Bronchial epithelial cell (primary cell): ENCODE measurements at regions not wholly inside any gene's neighbourhood (a gene's known extent, or its start where the extent isn't known, plus 50 kb on each side); places are given as distances from the start of the nearest gene placed in this dataset.
A peak's percentile ranks its signal among the peaks of the same experiment; 100 is the strongest.
"Not testable (repeated sequence)": the region's sequence is repeated elsewhere in the genome, so short reads cannot be mapped to it uniquely, and the experiment has no call there.

Experiments used
- DNase-seq: peaks from one replicate; pipeline ENCODE4 v3.0.0-alpha.2; 2010; ENCODE audit warnings: low read depth
- FAIRE-seq: peaks from 2 replicates; lab custom pipeline; 2011; peaks lifted over from hg19 to GRCh38; lab: Jason Lieb, UNC
- H3K27me3 ChIP-seq: 2 replicates; pipeline ENCODE4 v1.5.1; 2011; ENCODE audit warnings: low read length; ENCODE audit not compliant: control insufficient read depth, insufficient read depth
- H3K36me3 ChIP-seq: 2 replicates; pipeline ENCODE4 v1.5.1; 2011; ENCODE audit warnings: low read length; ENCODE audit not compliant: control insufficient read depth, insufficient read depth
- H3K4me3 ChIP-seq: 2 replicates; pipeline ENCODE4 v1.5.1; 2011; ENCODE audit warnings: mild to moderate bottlenecking, low read depth, low read length, control low read depth
- CTCF ChIP-seq: IDR thresholded peaks from 2 replicates; pipeline ENCODE4 v1.5.1; 2011; ENCODE audit warnings: mild to moderate bottlenecking, moderate library complexity, low read length, control low read depth, inconsistent platforms; ENCODE audit not compliant: insufficient read depth, severe bottlenecking

GRCh38 chr5:77867194-77867691, 91.1 kb upstream of the TBCA start:
- no peak for FAIRE-seq

GRCh38 chr5:77866198-77866597, 90.1 kb upstream of the TBCA start:
- FAIRE-seq = no peak
- Histone ChIP-seq H3K36me3 (no peaks in the 10 kb centered on the region), H3K27me3 (peaks cover 2% of the 10 kb centered on the region), H3K4me3 (no peak overlapping the region)
- TF ChIP-seq CTCF = no peak
- DNase-seq = no peak

More at GRCh38 chr5:77867194-77867691, 91.1 kb upstream of the TBCA start:
- Histone ChIP-seq H3K27me3 (peaks cover 2% of the 10 kb centered on the region), H3K36me3 (no peaks in the 10 kb centered on the region), H3K4me3 (no peak overlapping the region)
- DNase-seq = peak; percentile 20
- no peak for TF ChIP-seq CTCF

GRCh38 chr5:77864997-77865396, 88.9 kb upstream of the TBCA start:
- FAIRE-seq = no peak

GRCh38 chr5:77863181-77863580, 87.0 kb upstream of the TBCA start:
- TF ChIP-seq CTCF = no peak
- Histone ChIP-seq H3K4me3 (no peak overlapping the region), H3K27me3 (peaks cover 2% of the 10 kb centered on the region), H3K36me3 (no peaks in the 10 kb centered on the region)
- no peak for FAIRE-seq
- no peak for DNase-seq

More at GRCh38 chr5:77864997-77865396, 88.9 kb upstream of the TBCA start:
- Histone ChIP-seq H3K36me3 (no peaks in the 10 kb centered on the region), H3K4me3 (no peak overlapping the region), H3K27me3 (peaks cover 2% of the 10 kb centered on the region)
- DNase-seq = no peak
- TF ChIP-seq CTCF = no peak

GRCh38 chr5:77861576-77861975, 85.4 kb upstream of the TBCA start:
- FAIRE-seq (no peak), DNase-seq (no peak)
- Histone ChIP-seq H3K36me3 (no peaks in the 10 kb centered on the region), H3K27me3 (peaks cover 2% of the 10 kb centered on the region), H3K4me3 (no peak overlapping the region)
- TF ChIP-seq CTCF = no peak

- H3K36me3 ChIP-seq = no peaks in the 10 kb centered on the region
These were observed 83.2 kb upstream of the TBCA start for GRCh38 chr5:77859306-77859705.

GRCh38 chr5:77858678-77859077, 82.5 kb upstream of the TBCA start:
- H3K36me3 ChIP-seq, DNase-seq, H3K27me3 ChIP-seq, FAIRE-seq, H3K4me3 ChIP-seq: not testable (repeated sequence)

More at GRCh38 chr5:77859306-77859705, 83.2 kb upstream of the TBCA start:
- DNase-seq (no peak), FAIRE-seq (no peak)
- Histone ChIP-seq H3K27me3 (peaks cover 4% of the 10 kb centered on the region), H3K4me3 (no peak overlapping the region)
- no peak for TF ChIP-seq CTCF
